ENCODE measurements at regions not wholly inside any gene's neighbourhood (a gene's known extent, or its start where the extent isn't known, plus 50 kb on each side); places are given as distances from the start of the nearest gene placed in this dataset.

DNA sequence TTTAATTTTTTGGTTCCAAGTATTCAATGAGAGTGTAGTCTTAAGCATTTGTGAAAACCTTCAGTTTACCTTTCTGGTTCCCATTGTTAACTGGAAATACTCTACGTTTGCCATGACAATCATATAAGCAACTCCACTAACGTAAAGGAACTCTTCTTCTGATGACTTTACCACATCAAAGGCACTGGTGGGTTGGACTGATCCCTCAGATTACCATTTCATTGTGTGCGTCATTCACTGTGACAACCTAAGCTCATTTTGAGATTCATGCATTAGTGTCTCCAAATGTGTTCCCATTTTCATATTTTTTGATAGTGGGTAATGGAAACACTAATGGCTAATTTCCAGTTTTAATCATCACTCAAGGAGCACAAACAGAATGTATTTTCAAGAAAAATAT lies 119.9 kb upstream of the COL1A2 start:
- no peak for DNase-seq (ENCODE audit: low read depth)

DNA sequence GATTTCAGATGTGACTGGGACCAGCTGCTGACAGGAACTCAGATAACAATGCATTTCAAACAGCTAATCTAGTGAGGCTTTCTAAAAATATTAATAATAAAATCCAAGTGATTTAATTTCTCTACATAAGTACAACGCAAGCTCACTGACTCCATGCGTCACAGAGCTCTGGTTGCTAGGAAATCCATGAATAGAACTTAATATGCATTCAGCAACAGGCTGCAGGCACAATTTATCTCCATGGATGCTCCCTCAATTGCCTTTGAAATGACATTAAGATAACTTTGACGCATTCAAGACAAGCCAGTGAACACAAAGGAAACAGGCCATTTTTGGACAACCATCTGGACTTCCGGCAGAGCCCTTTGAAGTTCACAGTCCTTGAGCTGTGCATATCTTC lies 118.7 kb upstream of the COL1A2 start:
- DNase-seq (ENCODE audit: low read depth): no peak

DNA sequence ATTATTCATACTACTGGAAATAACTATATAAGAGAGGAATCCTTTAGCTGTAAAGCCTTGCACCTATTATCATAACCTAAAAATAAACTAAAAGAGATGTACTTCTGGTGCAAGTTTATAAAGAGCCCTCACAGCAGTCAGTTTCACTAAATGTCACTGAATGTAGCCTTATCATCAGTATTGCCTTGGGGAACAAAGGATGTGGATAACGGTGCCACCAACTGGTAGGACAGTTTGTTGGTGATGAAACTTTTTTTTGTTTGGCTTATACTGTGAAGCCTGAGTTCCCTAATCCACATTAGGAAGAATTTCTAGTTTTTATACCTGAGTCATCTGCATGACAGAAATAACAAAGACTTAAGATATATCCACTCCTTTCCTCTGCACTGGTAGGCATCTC lies 117.9 kb upstream of the COL1A2 start:
- no peak for DNase-seq (ENCODE audit: low read depth)

DNA sequence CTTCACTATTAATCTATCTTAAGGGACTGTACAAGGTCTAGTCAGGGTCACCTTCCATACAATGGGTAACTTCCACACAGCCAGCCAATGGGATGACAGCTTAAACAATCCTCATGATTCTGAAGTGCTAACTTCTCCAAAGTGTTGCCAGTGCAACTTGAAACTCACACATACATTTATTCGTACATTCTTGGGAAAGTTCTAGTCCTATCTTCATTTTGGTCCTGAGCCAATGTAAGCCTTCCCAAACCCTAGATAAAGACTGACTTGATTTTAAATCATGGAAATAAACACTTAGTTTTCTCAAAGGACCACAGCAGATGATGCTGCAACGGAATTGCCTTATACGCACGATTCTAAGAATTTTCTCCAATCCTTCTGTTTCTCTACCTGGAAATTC lies 117.5 kb upstream of the COL1A2 start:
- DNase-seq (ENCODE audit: low read depth): no peak

DNA sequence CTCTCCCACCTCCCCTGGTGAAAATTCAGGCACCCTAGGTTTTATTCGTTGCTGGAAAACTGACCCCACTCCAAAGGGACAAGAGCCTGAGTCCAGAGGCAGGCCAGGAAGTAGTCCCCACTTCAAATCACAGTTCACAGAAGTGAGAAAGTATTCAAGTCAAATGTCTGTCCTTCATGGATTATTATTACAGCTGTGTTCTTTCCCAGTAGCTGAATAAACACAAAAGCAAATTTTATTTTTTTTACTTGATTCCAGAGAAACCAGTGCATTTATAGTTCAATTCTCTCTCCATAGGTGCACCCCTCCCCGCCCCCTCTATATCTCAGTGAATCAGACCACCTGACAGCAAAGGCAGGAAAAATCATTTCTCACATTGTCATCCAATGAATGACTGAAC lies 113.8 kb upstream of the COL1A2 start:
- DNase-seq (ENCODE audit: low read depth): no peak

DNA sequence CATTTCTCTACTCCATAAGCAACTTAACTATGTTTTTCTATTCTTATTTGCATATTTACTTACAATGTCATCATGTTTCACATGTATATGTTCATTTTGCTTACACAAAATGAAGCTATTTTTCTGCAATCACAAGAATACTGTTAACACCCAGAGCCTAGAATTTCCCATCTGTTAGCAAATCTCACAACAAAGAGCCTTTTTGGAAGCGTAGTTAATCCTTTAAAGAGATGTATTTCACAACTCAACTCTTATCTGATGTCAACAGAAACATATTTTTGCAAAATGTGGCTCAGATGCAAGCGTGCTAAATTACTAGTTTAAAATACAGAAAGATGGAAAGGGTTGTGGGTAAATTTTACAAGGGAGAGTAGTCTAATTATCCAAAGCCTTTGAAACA lies 110.6 kb upstream of the COL1A2 start:
- no peak for DNase-seq (ENCODE audit: low read depth)

DNA sequence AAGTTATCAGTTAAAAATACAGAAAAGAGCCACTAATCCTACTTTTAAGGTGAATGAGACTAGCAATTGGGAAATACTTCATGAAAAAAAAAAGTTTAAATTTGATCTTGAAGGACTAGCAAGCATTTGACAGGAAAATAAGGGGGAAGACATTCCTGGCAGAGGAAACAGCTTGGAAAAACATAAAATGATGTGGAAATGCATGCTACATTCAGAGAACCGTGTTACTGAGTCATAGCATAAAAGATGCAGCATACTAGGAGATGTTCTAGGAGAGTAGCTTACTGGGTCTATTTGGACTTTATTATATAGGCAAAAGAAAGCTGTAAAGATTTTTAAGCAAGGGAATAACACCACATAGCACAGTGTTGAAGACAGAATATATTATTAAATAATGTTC lies 108.6 kb upstream of the COL1A2 start:
- no peak for DNase-seq (ENCODE audit: low read depth)

DNA sequence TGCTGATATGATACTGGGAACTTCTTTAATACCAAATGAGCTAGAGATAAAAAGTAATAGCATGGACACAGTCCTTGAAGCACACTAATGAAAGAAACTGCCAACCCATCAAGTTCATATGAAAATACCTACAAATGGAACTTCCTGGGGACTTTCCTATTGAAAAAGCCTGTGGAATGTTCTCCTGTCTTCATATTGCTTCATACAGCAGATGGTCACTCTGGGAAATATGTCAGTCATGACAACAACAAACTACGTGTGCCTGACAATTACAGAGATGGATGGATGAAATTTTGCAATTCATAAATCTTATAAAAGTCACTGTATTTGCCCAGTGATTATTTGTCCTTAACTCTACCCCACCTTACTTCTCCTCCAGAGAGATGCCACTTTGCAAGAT lies 106.6 kb upstream of the COL1A2 start:
- no peak for DNase-seq (ENCODE audit: low read depth)

DNA sequence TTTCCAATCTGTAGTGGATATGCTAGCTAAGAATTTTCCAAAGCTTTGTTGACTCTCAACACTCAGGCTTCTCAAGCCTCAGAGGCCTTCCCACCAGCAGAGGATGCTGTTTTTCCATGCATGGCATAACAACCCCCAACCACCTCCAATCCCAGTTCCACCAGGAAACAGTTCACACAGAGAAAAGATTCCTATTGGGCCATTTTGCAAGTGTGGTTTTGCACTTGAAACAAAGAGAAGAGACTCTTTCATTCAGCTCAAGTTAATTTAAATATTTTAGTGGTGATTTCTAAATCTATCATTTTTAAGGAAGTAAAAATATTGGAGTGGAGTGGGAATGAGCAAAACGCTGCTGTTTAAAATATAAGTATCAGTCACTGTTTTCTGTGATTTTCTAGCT lies 105.6 kb upstream of the COL1A2 start:
- no peak for DNase-seq (ENCODE audit: low read depth)

DNA sequence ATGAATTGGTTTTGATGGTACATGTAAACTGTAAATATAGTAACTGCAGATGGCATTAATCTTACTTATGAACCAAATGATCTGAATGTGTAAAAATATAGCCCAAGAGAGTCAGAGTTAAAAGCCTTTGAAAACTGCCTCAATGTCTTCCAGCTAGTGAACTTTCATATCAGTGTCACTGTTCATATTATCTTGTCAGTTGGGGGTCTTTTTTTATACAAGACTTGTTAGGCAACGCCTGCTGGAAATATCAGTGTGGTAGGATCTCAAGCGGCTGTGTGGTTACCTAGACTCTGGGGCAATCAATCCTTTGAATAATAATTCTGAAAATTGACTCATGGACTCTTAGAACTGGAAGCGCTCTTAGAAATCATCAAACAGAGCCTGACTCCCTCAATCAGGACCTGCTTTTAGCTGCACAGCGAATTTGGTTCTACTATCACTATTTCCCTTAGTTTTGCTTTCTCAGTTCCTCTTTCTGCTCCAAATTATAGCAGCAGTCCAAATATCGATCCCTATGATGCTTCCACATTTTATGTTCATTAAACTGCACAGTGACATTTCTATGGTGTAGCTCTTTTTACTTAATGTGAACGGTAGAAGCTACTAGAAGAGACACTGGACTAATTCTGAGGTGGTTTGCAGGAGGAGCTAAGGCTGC lies 100.1 kb upstream of the COL1A2 start:
- no peak for DNase-seq (ENCODE audit: low read depth)

DNA sequence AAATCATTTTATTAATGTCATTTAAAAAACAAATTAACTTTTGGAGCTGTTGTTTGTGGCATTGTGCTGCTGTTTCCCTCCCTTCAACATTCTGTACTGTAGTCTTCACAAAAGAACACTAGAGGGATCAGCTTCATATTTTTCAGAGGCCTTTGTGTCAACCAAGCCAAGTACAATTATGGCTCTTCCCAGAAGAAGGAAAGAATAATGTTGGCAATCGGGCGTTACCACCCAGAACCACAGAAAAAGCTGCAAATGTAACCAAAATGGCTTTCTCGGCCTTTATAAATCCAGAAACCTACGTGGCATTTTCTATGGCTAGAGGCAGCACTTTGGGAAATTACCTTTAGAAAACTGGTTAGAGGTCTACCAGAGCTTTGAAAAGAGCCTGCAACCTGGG lies 98.8 kb upstream of the COL1A2 start:
- DNase-seq (ENCODE audit: low read depth): no peak

DNA sequence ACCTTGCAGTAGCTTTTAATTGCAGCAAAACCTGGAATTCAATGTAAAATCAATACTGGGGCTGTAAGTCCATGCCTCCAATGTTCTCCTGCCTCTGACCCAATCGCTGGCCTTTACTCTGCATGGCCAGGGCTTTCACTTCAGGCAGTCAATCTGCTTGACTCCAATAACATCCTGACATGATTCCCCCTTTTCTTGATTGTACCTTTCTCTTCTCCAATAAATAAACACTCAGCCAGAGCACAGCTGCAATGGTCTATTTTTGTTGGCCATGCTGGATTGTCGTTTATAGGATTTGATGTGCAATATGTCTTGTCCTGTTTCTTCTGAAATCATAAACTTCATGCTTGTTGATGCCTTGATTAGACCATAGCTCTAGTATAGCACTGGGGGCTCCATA lies 97.8 kb upstream of the COL1A2 start:
- DNase-seq (ENCODE audit: low read depth): no peak

DNA sequence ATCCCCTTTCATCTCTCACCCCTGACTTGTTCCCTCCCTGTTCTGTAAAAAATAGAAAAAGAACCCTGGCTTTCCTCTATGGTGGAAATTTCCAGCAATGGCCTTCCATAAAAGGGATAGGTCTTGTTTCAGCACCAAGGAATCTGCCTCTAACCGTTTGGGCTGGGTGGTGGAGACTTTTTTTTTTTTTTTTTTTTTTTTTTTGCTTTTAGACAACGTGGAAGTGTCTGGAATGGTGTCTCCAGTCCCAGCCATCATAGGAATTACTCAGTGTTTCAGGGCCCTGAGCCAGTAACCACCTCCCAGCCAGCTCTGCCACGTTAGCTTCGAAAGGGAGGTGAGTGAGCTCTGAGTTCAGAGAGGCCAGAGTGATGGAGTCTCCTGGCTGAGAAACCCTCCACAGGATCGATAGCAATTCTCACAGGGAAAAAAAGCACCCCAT lies 97.3 kb upstream of the COL1A2 start:
- no peak for DNase-seq (ENCODE audit: low read depth)

DNA sequence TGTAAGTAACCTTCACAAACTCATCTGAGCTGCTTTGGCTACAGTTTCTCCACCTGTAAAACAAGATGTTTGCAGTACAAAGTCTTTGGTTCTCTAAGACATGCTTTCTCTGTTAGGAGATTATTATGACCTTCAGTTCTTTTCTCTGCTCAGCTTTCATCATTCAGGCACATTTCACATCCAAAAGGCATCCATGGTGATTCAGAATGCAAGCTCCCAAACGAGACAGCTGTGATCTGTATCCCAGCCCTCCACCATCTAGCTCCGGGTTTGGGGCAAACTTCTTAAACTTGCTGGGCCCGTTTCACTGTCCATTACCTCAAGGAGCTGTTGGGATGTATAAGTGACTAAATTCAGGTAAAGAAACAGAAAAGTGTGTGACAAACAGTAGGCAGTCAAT lies 95.8 kb upstream of the COL1A2 start:
- DNase-seq (ENCODE audit: low read depth): no peak

DNA sequence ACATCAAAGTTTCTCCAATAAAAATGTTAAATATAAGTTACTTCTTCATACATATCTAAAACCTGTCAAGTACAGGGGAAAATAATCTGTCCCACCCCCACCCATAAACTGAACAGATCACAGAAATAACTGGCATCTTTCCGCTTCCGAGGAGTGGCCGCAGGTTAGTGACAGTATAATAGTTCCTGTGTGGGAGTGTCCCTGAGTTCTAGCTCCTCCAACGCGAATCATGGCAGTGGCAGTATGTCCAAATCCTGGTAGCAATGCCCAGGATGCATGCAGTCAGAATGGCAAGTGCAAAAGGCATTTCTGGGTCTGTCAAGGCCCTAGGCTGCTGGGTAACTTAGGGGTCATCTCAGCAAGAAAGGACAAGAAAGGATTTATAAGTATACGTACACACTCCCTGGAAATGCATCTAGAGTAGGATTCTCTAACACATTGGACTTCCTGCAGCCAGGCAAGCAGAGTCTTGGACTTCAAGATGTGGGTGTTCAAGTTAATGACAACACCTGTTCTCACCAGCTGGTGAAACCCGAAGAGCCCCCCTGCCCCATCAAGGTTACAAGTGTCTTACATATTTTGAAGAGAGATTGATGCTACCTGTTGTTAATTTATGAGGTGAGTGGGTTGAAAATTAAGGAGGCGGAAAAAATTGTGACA lies 94.4 kb upstream of the COL1A2 start:
- DNase-seq (ENCODE audit: low read depth): no peak

DNA sequence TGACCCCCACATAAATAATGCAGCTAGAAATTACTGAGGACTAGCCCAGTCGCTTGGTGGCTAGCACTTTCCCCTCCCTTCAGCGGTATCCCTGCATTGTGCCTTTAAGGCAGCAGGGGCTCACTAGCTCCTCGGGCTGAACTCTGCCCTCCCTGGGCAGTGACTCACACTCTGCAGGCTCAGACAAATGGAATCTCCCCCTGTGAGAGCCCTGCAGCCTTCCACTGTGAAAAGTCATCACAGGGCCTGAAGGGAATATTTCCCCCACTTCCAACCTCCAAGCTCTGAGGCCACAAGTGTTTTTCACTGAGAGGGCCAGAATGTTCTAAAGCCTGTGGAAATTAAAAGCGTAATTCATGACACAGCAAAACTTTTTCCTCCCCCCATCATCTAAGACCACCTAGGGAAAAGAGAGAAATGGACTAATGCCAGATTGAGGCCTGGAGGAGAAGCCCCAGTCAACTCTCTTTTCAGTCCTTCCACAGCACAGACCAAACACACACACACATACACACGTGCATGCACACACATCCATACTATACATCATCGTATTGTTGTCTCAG lies 93.6 kb upstream of the COL1A2 start:
- no peak for DNase-seq (ENCODE audit: low read depth)

DNA sequence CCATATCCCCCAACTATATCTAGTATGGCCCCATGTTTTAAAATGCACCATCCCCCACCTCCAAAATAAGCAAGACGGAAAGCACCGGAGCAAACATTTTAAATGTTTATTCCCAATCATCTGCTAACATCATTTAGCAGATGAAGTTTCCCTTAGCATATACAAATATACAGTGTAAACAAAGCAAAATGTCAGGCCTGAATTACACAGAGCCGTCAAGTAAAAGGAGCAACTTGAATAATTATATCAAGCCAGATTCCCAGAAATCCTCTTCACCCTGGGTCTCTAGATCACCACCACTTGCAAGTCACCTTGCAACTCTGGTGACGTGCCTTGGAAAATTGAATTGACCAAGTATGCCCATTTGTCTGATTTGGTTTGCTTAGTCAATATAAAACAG lies 91.6 kb upstream of the COL1A2 start:
- DNase-seq (ENCODE audit: low read depth): no peak

DNA sequence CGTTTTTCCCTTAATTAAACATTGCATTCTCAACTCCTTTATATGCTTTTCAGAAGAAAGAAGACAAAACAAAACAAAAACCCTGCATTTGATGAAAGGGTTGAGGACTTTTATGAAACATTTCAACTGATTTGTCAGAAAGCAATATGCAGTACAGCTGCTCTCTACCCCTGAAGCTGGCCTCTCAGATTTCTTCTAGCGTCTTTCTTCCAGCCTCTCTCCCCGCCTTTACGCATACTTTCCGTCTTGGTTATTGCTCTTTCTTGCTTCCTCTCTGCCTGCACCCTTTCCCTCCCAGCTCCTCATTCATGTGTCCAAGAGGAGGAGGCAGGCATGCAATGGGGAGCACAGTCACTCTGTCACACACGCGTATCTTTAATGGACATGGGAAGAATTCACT lies 91.0 kb upstream of the COL1A2 start:
- no peak for DNase-seq (ENCODE audit: low read depth)

DNA sequence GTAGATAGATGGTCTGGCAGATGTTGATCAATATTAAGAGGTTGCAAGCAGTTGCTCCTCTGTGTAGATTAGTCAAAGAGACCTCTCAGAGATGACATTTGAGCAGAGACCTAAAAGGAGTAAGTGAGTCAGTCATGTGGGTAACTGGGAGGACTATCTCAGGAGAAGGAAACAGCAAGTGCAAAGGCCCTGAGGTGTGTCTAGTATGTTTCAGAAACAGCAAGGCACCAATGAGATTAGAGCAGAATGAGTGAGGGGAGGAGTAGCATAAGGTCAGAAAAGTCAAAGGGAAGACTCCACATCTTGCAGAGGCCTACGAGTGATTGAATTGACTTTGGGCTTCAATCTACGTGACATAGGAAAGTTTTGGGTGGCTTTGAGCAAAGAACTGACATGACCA lies 89.8 kb upstream of the COL1A2 start:
- DNase-seq (ENCODE audit: low read depth): no peak

DNA sequence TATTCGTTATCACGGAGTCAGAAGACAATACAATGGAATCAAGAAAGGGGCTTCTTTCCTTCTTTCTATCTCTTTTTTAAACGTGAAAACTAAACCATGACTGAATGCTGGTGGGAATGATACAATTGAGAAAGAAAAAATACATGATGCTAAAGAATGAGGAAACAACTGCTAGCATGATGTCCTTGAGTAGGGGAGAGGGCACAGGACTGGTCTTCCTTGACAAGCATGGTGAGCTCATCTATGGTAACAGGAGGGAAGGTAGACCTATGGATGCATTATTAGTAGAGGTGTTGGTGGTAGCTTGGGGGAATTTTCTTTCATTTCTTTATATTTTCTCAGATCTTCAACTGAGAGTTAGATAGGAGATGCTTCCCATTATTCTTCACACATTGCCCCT lies 88.9 kb upstream of the COL1A2 start:
- DNase-seq (ENCODE audit: low read depth): no peak

DNA sequence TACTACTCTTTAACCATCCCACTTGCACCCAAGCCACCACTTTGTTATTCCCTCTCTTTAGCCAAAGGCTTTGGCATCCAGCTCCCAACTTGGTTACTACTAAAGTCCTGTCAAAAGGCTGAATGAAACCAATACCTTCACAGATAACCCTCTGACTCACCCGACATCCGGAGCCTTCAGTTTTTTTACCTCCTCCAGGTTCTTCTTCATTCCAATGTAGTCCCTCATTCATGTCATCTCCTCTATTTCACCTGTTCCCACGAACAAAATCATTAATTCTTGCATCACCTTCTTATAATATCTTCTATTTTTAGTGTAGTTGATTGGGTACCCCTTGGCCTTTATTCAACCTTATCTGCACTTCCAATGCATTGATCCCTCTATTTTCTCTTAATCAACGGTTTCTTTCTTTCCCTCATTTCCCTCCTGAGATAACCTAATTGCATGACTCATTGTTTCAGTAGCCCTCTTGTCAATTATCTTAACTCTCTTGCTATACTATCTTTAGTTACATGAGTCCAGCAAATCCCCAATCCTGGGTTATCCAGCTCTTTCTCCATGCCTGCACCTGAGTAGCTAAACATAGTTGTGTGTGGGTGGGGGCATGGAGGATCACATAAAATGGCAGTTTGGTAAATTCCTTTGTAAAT lies 87.2 kb upstream of the COL1A2 start:
- no peak for DNase-seq (ENCODE audit: low read depth)

DNA sequence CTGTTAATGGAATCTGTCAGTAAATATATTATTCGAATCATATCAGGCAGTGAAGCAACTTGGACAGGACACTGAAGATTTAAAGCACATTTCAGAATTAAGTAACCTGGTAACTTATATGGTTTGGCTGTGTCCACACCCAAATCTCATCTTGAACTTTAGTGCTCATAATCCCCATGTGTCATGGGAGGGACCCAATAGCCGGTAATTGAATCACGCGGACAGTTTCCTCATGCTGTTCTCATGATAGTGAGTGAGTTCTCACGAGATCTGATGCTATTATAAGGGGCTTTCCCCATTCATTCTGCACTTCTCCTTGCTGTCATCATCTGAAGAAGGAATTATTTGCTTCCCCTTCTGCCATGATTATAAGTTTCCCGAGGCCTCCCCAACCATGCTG lies 83.2 kb upstream of the COL1A2 start:
- DNase-seq (ENCODE audit: low read depth): no peak

DNA sequence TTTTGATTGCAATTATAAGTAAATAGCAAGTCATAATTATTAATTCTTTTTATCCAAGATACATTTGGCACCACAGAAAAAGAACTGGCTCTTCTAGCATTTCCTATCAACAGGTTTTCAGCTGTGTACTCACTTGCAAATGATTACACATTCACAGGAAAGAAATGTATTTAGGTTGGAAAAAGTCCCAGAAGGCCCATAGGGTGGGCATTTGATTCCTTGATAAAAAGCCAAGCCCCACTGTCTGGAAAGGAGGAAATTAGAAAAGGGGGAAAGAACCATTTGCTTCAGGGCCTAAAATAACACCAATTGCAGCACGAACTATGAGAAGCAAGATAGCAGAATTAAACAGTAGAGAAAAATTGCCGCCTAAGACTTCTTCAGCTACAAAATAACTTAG lies 80.8 kb upstream of the COL1A2 start:
- no peak for DNase-seq (ENCODE audit: low read depth)
